Spleen (tissue), 11 donors: ENCODE measurements at regions not wholly inside any gene's neighbourhood (a gene's known extent, or its start where the extent isn't known, plus 50 kb on each side); places are given as distances from the start of the nearest gene placed in this dataset.
"Not testable (repeated sequence)": the region's sequence is repeated elsewhere in the genome, so short reads cannot be mapped to it uniquely, and the experiment has no call there.

ENCODE experiments used
- DNase-seq: peaks from one replicate; pipeline ENCODE4 v3.0.0-alpha.2; 2020
- H3K27ac ChIP-seq, 8 donors: fragments of 200-600 bp; sonication (generic) in 7 of 8; 1 replicate in 4 of 8; 2 replicates in 4 of 8; pipeline versions ENCODE4 v1.5.0 to v1.8.0; 2016 to 2021; ENCODE audit warnings: inconsistent platforms in 4 of 8, mild to moderate bottlenecking in 4 of 8, moderate library complexity in 1 of 8
- H3K27me3 ChIP-seq, 7 donors: fragments of 200-600 bp; sonication (generic) in 6 of 7; replicated peaks in 1 of 7; 1 replicate in 4 of 7; 2 replicates in 3 of 7; pipeline versions ENCODE4 v1.5.0 to v1.8.0; 2016 to 2021; ENCODE audit warnings: inconsistent platforms in 3 of 7, mild to moderate bottlenecking in 1 of 7
- H3K36me3 ChIP-seq, 6 donors: fragments of 200-600 bp; sonication (generic) in 5 of 6; 1 replicate in 4 of 6; 2 replicates in 2 of 6; pipeline versions ENCODE4 v1.5.0 to v1.8.0; 2016 to 2021; ENCODE audit warnings: inconsistent platforms in 2 of 6
- H3K4me1 ChIP-seq, 6 donors: fragments of 200-600 bp; sonication (generic) in 5 of 6; 1 replicate in 3 of 6; 2 replicates in 3 of 6; pipeline versions ENCODE4 v1.5.0 to v1.8.0; 2016 to 2021; ENCODE audit warnings: inconsistent platforms in 3 of 6
- H3K4me3 ChIP-seq, 8 donors: fragments of 200-600 bp; sonication (generic) in 7 of 8; 1 replicate in 4 of 8; 2 replicates in 4 of 8; pipeline versions ENCODE4 v1.5.0 to v1.8.0; 2016 to 2021; ENCODE audit warnings: inconsistent platforms in 4 of 8, mild to moderate bottlenecking in 4 of 8, moderate library complexity in 2 of 8
- H3K9me3 ChIP-seq, 8 donors: fragments of 200-600 bp; sonication (generic) in 7 of 8; 1 replicate in 4 of 8; 2 replicates in 4 of 8; pipeline versions ENCODE4 v1.5.0 to v1.8.0; 2016 to 2021; ENCODE audit warnings: inconsistent platforms in 4 of 8
- CTCF ChIP-seq, 11 experiments: fragments of 200-600 bp in 7 of 11; fragments of 450-650 bp in 4 of 11; sonication (generic) in 4 of 11; IDR thresholded peaks in 8 of 11; conservative IDR thresholded peaks in 3 of 11; 1 replicate in 7 of 11; 2 replicates in 4 of 11; pipeline versions ENCODE4 v1.4.0 to v1.8.0; 2016 to 2021; ENCODE audit warnings: antibody characterized with exemption in 11 of 11, inconsistent platforms in 4 of 11, mild to moderate bottlenecking in 1 of 11
- POLR2A ChIP-seq, 3 donors: fragments of 450-650 bp; IDR thresholded peaks; one replicate each; pipeline ENCODE4 v1.5.1; 2017; ENCODE audit warnings: antibody characterized with exemption in 3 of 3, mild to moderate bottlenecking in 1 of 3
- POLR2AphosphoS5 ChIP-seq, 3 donors: sonication (generic); formaldehyde crosslinking; IDR thresholded peaks; one replicate each; pipeline ENCODE4 v1.5.1; 2017; ENCODE audit warnings: antibody characterized with exemption in 3 of 3
- WGBS, 5 donors: extraction: QIAGEN DNeasy Blood & Tissue Kit in 3 of 5; methylation state at CpG; one replicate each; pipeline versions ENCODE4 v1.1.5 to v1.1.7; 2013 to 2018; 5-methylcytosine and 5-hydroxymethylcytosine counted together
- intact Hi-C: fragments of 100-400 bp; cut with DNase I; formaldehyde crosslinking; loops from one replicate; pipeline ENCODE4 v1.15.0; 2023; ENCODE audit warnings: low total_unique reads
- donor health status: healthy with polysubstance abuse.
- donor health status: DM: no; HTN: no; CAD: no; lungs with moderate emphysema.
- donor health status: DM: no; HTN: no; CAD: no.
- donor health status: Bipolar disorder and iron deficiency.
- donor health status: healthy.
- donor health status: DM: no; HTN: no; CAD: no.
- donor health status: DM: yes; HTN: yes; CAD: no.

GRCh38 chrX:78822157-78822690, 74.7 kb downstream of the LPAR4 start:
- TF ChIP-seq POLR2AphosphoS5 (IDR thresholded peaks at IDR 0.05) (no peak), CTCF (IDR thresholded peaks at IDR 0.05 in 8 of 11, conservative IDR thresholded peaks at IDR 0.05 in 3 of 11) (no peak), POLR2A (IDR thresholded peaks at IDR 0.05) (no peak)
- Histone ChIP-seq H3K4me1 (no peaks in the 10 kb centered on the region), H3K27ac (no peak overlapping the region), H3K36me3 (no peaks in the 10 kb centered on the region), H3K9me3 (peaks cover 0 to 7% (median 0%) of the 10 kb centered on the region in 8 donors), H3K4me3 (no peak overlapping the region), H3K27me3 (no peaks in the 10 kb centered on the region)
- WGBS, 5 donors: 62 to 88% (median 80%) methylated on average over 1 of the region's 1 CpG
- intact Hi-C loops: no loop called here
- DNase-seq: no peak

- intact Hi-C loops: no loop called here
- 56 to 90% (median 73%) methylated on average over 3 of the region's 3 CpGs for WGBS, 5 donors
- TF ChIP-seq POLR2AphosphoS5 (IDR thresholded peaks at IDR 0.05): no peak
- TF ChIP-seq CTCF (IDR thresholded peaks at IDR 0.05 in 8 of 11, conservative IDR thresholded peaks at IDR 0.05 in 3 of 11): no peak
- no peak for TF ChIP-seq POLR2A (IDR thresholded peaks at IDR 0.05)
These were observed 84.0 kb downstream of the LPAR4 start for GRCh38 chrX:78831523-78831922.

DNA sequence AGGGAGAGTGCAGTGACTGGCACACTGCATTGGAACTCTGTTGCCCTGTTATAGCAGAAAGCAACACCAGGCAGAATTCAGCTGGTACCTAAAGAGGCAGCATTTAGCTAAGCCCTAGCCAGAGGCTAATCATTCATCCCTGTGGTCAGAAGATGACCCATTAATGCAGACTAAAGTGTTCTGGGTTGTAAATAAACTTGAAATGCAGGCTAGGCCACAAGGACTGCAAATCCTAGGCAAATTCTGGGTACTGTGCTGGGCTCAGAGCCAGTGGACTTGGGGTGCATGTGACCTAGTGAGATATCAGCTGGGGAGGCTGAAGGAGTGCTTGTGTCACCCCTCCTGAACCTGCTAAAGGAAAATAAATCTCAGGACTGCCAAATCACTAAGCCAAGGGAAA, 91.2 kb downstream of the LPAR4 start:
- Histone ChIP-seq H3K4me1 (no peaks in the 10 kb centered on the region), H3K27ac (no peak overlapping the region), H3K9me3 (no peaks in the 10 kb centered on the region), H3K36me3 (no peaks in the 10 kb centered on the region), H3K4me3 (no peak overlapping the region), H3K27me3 (peaks cover 0 to 15% (median 0%) of the 10 kb centered on the region in 7 donors)
- TF ChIP-seq POLR2AphosphoS5 (IDR thresholded peaks at IDR 0.05): no peak
- no peak for DNase-seq
- intact Hi-C loops: no loop called here

More at GRCh38 chrX:78831523-78831922, 84.0 kb downstream of the LPAR4 start:
- Histone ChIP-seq H3K9me3 (no peaks in the 10 kb centered on the region), H3K36me3 (no peaks in the 10 kb centered on the region), H3K4me1 (no peaks in the 10 kb centered on the region), H3K27me3 (peaks cover 0 to 10% (median 0%) of the 10 kb centered on the region in 7 donors), H3K4me3 (no peak overlapping the region), H3K27ac (no peak overlapping the region)
- no peak for DNase-seq

GRCh38 chrX:78839711-78840110, 92.2 kb downstream of the LPAR4 start:
- Histone ChIP-seq H3K4me3 (no peak overlapping the region), H3K27ac (no peak overlapping the region)
- intact Hi-C loops: no loop called here

DNA sequence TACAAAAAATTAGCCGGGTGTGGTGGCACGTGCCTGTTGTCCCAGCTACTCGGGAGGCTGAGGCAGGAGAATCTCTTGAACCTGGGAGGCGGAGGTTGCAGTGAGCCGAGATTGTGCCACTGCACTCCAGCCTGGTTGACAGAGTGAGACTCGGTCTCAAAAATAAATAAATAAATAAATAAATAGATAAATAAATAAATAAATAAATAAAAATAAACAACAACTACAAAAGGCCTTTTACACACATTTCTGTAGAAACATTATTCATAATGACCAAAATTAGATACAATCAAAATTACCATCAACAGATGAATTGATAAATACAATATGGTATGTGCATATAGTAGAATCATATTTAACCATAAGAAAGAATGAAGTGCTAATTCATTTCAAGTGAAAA, 96.7 kb downstream of the LPAR4 start:
- H3K4me3 ChIP-seq, H3K27me3 ChIP-seq, H3K9me3 ChIP-seq, DNase-seq, H3K27ac ChIP-seq, H3K4me1 ChIP-seq, intact Hi-C loops, H3K36me3 ChIP-seq: not testable (repeated sequence)
- WGBS, 5 donors: 88 to 99% (median 89%) methylated on average over 6 of the region's 6 CpGs

More at GRCh38 chrX:78839711-78840110, 92.2 kb downstream of the LPAR4 start:
- H3K27me3 ChIP-seq: peaks cover 0 to 8% (median 0%) of the 10 kb centered on the region in 7 donors
- no peaks in the 10 kb centered on the region for H3K36me3 ChIP-seq
- DNase-seq: no peak
- 80 to 94% (median 83%) methylated on average over 2 of the region's 2 CpGs for WGBS, 5 donors
- no peaks in the 10 kb centered on the region for H3K9me3 ChIP-seq
- no peaks in the 10 kb centered on the region for H3K4me1 ChIP-seq
- TF ChIP-seq POLR2AphosphoS5 (IDR thresholded peaks at IDR 0.05) (no peak), POLR2A (IDR thresholded peaks at IDR 0.05) (no peak), CTCF (IDR thresholded peaks at IDR 0.05 in 8 of 11, conservative IDR thresholded peaks at IDR 0.05 in 3 of 11) (no peak)

DNA sequence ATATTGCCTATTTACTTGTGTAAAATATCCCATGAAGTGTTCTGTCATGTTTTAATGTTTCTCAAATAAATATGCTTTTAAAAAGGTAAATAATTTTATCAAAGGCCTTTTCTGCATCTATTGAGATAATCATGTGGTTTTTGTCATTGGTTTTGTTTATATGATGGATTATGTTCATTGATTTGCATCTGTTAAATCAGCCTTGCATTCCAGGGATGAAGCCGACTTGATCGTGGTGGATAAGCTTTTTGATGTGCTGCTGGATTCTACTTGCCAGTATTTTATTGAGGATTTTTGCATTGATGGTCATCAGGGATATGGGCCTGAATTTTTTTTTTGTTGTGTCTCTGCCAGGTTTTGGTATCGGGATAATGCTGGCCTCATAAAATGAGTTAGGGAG, 63.9 kb upstream of the P2RY10 start:
- H3K4me1 ChIP-seq, H3K27ac ChIP-seq, intact Hi-C loops, H3K27me3 ChIP-seq, DNase-seq, H3K4me3 ChIP-seq, H3K36me3 ChIP-seq: not testable (repeated sequence)
- peaks cover 0 to 31% (median 0%) of the 10 kb centered on the region in 8 donors for H3K9me3 ChIP-seq
- 82 to 95% (median 89%) methylated on average over 3 of the region's 3 CpGs for WGBS, 5 donors
